Stimulated activated CD4-positive, alpha-beta T cell treated with anti-CD3 and anti-CD28 coated beads, Interleukin-1b, Interleukin-23, amount 100 ng/mL, for 48 hours (primary cell): ENCODE measurements at regions not wholly inside any gene's neighbourhood (a gene's known extent, or its start where the extent isn't known, plus 50 kb on each side); places are given as distances from the start of the nearest gene placed in this dataset.

Source experiments
- DNase-seq: peaks from one replicate; pipeline ENCODE4 v3.0.0-alpha.2; 2020

GRCh38 chr11:69366591-69366990 is 72.6 kb downstream of the MYEOV start:
- no peak for DNase-seq

GRCh38 chr11:69367211-69367964 is 73.4 kb downstream of the MYEOV start:
- DNase-seq: no peak

GRCh38 chr11:69368119-69368880 is 74.3 kb downstream of the MYEOV start:
- no peak for DNase-seq

GRCh38 chr11:69369210-69369825 is 75.4 kb downstream of the MYEOV start:
- DNase-seq: no peak

- DNase-seq: no peak
Observed at GRCh38 chr11:69369945-69370344, 76.0 kb downstream of the MYEOV start.

- no peak for DNase-seq
Observed at GRCh38 chr11:69370984-69371709, 77.2 kb downstream of the MYEOV start.

- DNase-seq: no peak
Observed at GRCh38 chr11:69371731-69372588, 78.0 kb downstream of the MYEOV start.

GRCh38 chr11:69372589-69373250 is 78.8 kb downstream of the MYEOV start:
- DNase-seq: no peak

GRCh38 chr11:69373251-69373635 is 79.3 kb downstream of the MYEOV start:
- DNase-seq: no peak

- DNase-seq: no peak
Observed at GRCh38 chr11:69374110-69374945, 80.4 kb downstream of the MYEOV start.

GRCh38 chr11:69374946-69375310 is 81.0 kb downstream of the MYEOV start:
- no peak for DNase-seq

- no peak for DNase-seq
Observed at GRCh38 chr11:69375316-69376154, 81.6 kb downstream of the MYEOV start.

- no peak for DNase-seq
Observed at GRCh38 chr11:69376155-69377028, 82.4 kb downstream of the MYEOV start.

GRCh38 chr11:69377029-69377952 is 83.3 kb downstream of the MYEOV start:
- DNase-seq: no peak

- DNase-seq: no peak
Observed at GRCh38 chr11:69377953-69378302, 84.0 kb downstream of the MYEOV start.

- DNase-seq: no peak
Observed at GRCh38 chr11:69378303-69379141, 84.6 kb downstream of the MYEOV start.

- DNase-seq: no peak
Observed at GRCh38 chr11:69380451-69380901, 86.5 kb downstream of the MYEOV start.
